HL-60 (cell line): ENCODE measurements at regions not wholly inside any gene's neighbourhood (a gene's known extent, or its start where the extent isn't known, plus 50 kb on each side); places are given as distances from the start of the nearest gene placed in this dataset.

Experiments
- DNase-seq, 2 experiments: peaks; one replicate each; pipeline ENCODE4 v3.0.0-alpha.2; 2010 to 2020; ENCODE audit warnings: low read depth in 1 of 2, low spot score in 1 of 2
- H3K27ac ChIP-seq: fragments of 250-450 bp; sonication (Bioruptor Pico); replicated peaks from 2 replicates; pipeline ENCODE4 v1.5.1; 2020; ENCODE audit warnings: mild to moderate bottlenecking, moderate library complexity
- H3K27me3 ChIP-seq: fragments of 250-450 bp; sonication (Bioruptor Pico); 2 replicates; pipeline ENCODE4 v1.5.1; 2021; ENCODE audit warnings: mild to moderate bottlenecking, moderate library complexity; ENCODE audit not compliant: insufficient read depth, poor library complexity, severe bottlenecking
- H3K4me3 ChIP-seq: replicated peaks from 2 replicates; pipeline ENCODE4 v1.5.1; 2011; ENCODE audit warnings: mild to moderate bottlenecking, control low read depth, low read length; ENCODE audit not compliant: insufficient read depth
- CTCF ChIP-seq: IDR thresholded peaks from one replicate; pipeline ENCODE4 v1.5.1; 2011; ENCODE audit warnings: low read length, control low read depth, inconsistent platforms; ENCODE audit not compliant: insufficient read depth
- GABPA ChIP-seq: IDR thresholded peaks from 2 replicates; pipeline ENCODE4 v1.6.1; 2012; ENCODE audit warnings: low read depth
- POLR2AphosphoS5 ChIP-seq: IDR thresholded peaks from 2 replicates; pipeline ENCODE4 v1.6.1; 2012; ENCODE audit warnings: low read depth
- REST ChIP-seq: IDR thresholded peaks from 2 replicates; pipeline ENCODE4 v1.6.1; 2012; ENCODE audit warnings: low read depth; ENCODE audit not compliant: insufficient replicate concordance
- SPI1 ChIP-seq: IDR thresholded peaks from 2 replicates; pipeline ENCODE4 v1.6.1; 2012; ENCODE audit warnings: low read depth, mild to moderate bottlenecking, borderline replicate concordance

- no peaks in the 10 kb centered on the region for H3K27me3 ChIP-seq
Observed at GRCh38 chr5:172545291-172545801, 91.0 kb upstream of the SH3PXD2B start.

GRCh38 chr5:172544371-172545095 is 90.2 kb upstream of the SH3PXD2B start:
- TF ChIP-seq REST (no peak), POLR2AphosphoS5 (no peak), CTCF (no peak), SPI1 (no peak), GABPA (no peak)
- no peak overlapping the region for H3K4me3 ChIP-seq
- H3K27me3 ChIP-seq: no peaks in the 10 kb centered on the region
- no peak for DNase-seq
- H3K27ac ChIP-seq: no peak overlapping the region

More at GRCh38 chr5:172545291-172545801, 91.0 kb upstream of the SH3PXD2B start:
- Histone ChIP-seq H3K27ac (no peak overlapping the region), H3K4me3 (no peak overlapping the region)
- no peak for TF ChIP-seq SPI1
- TF ChIP-seq GABPA: no peak
- no peak for TF ChIP-seq POLR2AphosphoS5
- no peak for TF ChIP-seq CTCF
- TF ChIP-seq REST: no peak
- no peak for DNase-seq

GRCh38 chr5:172543484-172544298 is 89.4 kb upstream of the SH3PXD2B start:
- Histone ChIP-seq H3K27ac (no peak overlapping the region), H3K4me3 (no peak overlapping the region), H3K27me3 (no peaks in the 10 kb centered on the region)
- TF ChIP-seq CTCF: no peak
- TF ChIP-seq GABPA: no peak
- no peak for TF ChIP-seq SPI1
- no peak for TF ChIP-seq POLR2AphosphoS5
- TF ChIP-seq REST: no peak
- DNase-seq: no peak
